ENCODE measurements at regions not wholly inside any gene's neighbourhood (a gene's known extent, or its start where the extent isn't known, plus 50 kb on each side); places are given as distances from the start of the nearest gene placed in this dataset.

DNA sequence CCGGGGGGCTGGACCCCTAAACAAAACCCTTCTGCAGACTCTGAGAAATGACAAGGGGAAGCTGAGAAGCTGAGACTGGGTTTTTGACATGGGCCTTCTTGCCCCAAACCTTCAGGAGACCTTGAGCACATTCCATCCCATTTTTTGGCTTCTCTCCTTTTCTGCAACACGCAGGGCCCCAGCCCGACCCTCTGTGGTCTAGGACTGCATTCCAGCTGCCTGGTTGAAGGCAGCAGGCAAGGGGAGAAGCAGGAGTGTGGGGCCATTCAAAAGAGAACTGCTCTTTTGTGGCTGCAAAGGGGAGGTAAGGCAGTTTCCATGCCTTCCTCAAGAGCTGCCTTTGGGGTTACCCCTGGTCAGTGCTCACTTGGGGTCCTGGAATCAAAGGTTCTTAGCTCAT is 263.0 kb downstream of the TLE3 start:
- no peak for DNase-seq

DNA sequence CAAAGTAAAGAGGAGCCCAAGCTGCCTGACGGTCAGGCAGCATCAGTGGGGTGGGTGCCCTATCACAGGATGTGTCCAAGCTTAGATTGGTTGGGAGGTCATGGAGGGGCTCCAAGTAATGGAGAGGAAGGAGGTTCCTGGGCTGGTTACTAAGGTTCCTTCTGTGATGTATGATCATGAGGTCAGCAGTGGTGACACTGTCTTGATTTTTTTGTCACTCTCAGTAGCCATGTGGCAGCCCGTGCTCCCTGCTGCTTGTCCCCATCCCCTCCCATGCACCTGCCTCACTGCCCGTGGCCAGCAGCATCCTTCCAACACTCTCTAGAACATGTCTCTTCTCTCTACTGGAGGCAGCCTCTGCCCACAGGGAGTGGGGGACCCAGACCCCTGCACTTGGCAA is 261.7 kb downstream of the TLE3 start:
- DNase-seq = no peak

DNA sequence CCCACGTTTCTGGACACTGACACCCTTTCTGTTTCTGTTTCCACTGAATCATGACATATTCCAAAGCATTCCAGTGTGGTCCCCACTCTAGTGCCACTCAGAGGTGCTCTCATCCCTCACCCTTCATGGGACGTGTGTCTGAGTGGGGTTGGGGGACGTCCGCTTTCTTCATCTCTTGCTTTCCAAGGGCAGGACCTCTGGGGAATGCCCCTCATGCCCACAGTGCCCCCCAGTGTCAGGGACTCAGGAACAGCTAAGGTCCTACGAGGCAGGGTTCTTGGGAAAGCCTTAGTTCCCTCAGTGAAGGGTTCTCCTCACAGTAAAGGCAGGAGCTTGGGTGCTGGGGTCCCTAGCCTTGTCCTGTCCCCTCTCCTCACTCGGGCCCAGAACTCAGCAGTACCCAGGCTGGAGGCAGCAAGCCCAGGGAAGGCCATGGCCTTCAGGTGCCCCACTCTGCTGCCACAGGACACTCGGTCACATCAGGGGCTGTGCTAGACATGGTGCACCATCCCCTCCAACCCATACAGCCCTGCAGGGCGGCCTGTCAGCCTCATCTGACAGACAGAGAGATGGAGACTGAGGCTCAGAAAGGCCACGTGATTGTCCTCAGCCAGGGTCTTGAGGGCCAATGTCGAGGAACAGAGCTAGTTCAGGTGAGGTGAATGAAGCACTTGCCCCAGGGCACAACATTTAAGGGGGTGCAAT is 261.0 kb downstream of the TLE3 start:
- DNase-seq = no peak

DNA sequence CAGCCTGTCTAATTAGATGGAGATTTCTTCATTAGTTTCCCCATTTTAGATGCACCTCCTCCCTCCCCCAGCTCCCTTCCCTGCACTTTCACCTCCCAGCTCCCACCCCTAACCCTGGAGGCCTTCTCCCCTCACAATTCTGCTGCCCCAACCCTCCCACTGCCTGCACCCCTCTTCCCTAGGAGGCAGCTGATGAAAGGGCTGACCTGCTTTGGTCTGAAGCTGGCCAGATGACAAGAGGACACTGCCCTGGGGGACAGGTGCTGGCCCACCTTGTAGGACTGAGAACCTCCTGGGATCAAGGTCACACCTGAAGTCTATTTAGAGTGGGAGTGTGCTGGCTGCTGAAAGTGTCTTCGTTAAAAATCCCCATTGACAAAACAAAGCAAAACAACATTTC is 259.4 kb downstream of the TLE3 start:
- no peak for DNase-seq

DNA sequence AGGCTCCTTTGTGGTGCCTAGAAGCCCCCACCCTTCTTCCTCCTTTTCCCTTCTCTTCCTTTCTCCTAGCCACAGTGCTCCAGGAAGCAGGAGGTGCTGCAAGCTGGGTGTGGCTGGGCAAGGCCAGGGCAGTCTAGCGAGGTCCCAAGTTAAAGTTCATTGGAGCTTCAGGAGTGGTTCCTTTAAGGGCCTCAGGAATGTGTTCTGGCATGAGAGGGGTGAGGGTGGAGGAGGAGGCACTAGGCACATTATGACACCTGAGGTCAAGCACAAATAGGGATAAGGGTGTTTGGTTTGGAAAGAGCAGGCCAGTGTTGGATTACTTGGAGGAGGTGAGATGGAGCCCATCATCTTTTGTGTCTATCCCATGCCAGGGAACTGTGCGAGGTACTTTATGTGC is 258.7 kb downstream of the TLE3 start:
- no peak for DNase-seq

DNA sequence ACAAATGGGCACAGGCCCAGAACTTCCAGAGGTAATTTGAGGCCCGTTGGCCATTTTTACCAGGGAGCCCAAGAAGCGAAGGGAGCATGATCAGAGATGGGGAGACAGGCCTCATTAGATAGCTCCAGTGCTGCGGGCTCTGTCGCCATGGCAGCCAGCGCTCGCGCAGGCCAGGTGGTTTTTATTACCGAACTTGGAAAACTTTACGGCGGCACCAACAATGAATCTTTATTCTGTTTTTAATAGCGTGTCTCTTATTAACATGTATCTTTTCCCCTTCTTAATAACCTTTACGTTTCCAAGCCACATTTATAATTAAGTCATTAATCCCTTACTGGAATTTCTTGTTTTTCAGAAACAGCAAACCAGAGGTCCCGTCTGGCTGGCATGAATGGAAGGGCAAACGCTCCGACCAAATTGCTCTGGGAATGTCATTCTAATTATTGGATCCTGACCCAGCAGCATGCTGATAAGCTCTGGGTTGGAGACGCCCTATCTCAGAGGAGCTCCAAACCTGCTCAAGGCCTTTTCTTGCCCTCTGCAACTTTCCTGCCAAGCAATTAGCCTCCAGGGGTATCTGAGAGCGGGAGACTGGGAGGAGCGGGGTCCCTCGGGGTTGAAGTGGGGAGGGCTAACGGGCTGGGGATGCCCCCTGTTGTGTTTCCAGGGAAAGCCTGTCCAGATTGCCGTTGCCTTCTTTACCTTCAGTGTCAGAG is 256.4 kb downstream of the TLE3 start:
- DNase-seq = no peak

DNA sequence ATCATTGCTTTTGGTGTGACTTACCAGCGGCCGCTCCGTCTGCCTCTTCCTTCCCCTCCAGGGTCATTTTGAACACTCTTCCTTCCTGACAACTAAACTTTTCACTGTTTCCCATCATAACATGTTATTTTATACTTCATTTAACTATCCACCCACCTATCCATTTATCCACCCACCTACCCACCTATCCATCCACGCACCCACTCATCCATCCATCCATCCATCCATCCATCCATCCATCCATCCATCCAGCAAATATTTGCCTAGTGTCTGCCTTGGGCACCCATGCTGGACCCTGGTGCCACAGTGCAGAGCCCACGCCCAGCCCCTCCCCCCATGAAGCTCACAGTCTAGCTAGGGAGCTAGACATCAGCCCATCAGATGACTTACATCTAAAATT is 254.9 kb downstream of the TLE3 start:
- DNase-seq = no peak

DNA sequence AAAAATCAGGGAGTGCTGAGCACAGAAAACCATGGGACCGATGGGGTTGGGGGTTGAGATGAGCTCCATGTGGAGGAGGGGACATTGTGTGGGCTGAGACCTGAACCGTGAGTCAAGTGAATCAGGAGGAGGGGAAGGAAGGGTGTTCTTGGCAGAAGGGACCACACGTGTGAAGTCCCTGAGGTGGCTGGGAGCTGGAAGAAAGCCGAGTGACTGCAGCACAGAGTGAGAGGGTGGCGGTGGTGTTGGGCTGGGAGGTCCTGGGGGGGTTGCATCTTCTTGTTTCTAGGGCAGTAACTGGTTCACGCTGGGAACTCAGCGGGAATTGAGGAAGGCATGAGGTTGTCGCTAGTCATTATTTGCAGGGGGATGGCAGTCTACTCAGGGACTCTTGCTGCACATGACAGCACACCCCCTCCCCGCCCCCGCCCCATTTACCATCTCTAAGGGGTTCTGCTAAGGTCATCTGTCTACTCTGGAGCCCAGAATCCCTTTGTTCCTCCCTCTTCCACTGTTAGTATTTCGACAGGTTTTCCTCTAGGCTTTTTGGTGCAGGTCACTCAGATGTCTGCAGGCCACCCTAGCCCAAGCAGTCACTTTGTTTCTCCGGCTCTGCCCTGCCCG is 254.3 kb downstream of the TLE3 start:
- DNase-seq = no peak

DNA sequence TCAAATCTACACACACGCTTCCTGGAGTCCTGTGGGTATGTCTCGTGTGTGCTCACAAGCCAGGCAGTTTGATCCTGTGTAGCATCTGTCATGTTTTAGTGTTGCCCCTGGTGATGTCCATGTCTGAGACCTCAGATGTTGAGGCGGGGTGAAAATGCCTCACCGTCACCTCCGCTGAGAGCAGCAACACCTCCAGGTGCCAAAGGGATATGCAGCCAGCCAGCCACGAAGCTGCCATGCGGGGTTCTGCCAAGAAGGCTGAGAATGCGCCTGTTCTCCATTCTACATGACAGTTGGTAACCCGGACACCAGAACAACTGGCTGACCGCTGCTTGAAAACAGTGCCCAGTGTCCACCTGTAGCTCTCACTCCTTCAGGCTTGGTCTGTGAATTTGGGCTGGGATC is 253.8 kb downstream of the TLE3 start:
- no peak for DNase-seq

DNA sequence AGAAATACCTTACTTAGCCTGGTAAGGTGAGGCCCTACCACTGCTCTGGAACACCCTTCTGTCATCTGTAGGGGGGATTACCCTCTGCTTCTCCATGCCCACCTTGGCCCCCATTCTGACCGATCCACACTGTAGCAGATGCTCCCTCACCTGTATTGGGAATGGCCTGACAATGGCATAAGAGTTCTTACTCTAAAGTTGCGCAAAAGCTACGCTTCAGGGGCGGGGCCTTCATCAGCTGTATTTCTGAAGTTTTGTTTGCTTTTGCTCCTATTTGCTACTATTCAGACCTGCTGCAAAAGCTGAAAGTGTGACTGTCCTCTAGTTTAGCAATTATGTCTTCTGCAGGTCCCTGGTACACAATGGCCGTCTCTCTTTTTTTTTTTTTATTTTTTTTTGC is 252.6 kb downstream of the TLE3 start:
- DNase-seq = no peak

DNA sequence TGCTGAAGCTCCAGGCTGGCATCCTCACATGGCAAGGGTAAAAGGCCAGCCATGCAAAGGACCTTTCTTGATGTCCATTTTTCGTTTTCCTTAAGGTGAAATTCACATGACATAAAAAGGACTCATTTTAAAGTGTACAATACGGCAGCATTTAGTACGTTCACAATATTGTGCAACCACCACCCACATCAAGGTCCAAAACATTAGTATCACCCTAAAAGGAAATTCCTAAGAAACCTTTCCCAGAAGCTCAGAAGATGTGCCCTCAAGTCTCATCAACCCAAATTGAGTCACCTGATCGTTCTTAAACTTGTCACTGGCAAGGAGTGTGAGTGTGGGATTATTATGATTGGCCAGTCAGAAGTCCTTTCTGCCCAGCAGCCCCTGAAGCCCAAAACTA is 250.1 kb downstream of the TLE3 start:
- DNase-seq = no peak

DNA sequence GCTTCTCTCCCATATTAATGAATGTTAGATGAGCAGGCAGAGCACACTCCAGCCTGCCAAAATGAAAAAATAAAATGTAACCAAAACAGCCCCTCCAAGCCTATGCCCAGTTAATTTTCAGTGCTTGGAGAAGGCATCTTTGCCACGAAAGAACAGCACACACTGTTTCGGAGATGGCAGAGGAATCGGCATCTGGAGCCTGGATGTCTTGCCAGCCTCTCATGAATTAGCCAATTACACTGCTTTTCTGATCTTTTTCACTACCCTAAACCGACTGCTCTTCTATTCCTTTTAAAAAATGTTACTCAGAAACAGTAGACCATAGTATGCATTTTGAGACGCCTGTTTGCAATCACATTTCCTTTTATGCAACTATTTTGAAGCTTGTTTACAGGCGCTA is 249.6 kb downstream of the TLE3 start:
- DNase-seq = peak in 5 of 56 donors; percentile 1 to 10 (median 2)

DNA sequence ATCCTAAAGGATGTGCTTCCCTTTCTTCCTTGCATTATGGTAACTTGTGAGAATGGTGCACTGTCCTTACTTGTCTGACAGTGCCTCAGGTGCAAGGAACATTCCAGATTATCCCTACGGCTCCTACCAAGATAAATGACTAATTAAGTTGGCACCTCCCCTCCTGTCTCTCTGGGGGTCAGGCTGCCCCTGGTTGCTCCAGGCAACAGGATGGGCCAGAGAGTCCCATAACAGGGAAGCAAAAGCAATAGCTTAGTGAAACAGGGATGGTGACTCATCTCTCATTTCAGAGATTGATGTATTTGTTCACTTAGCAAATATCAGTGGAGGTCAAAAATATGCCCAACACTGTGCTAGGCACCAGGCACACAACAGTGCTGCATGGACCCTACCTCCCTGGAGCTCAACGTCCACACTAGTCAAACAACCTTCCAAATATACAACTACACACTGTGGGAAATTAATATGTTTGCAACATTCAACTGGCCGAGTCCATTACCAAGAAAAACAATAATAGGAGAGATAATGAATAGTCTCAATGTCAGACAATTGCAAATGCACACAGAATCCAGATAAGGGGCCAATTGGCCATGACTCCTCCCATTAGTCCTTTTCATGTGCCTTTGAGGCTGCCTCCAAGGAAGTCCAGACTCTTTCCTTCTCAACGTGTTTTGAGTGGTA is 249.0 kb downstream of the TLE3 start:
- no peak for DNase-seq

DNA sequence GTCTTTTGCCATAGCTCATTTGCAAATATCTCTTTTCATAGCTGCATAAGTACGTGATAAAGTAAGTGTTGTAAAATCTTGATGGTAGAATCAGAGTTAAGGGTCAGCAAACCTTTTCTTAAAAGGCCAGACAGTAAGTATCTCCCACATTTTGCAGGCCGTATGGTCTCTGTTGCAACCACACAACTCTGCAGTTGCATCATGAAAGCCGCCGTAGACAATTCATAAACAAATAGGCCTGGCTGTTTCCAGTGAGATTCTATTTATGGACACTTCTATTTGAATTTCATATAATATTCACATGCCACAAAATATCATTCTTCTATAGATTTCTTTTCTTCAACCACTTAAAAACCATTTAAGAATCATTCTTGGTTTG is 248.5 kb downstream of the TLE3 start:
- DNase-seq = no peak

DNA sequence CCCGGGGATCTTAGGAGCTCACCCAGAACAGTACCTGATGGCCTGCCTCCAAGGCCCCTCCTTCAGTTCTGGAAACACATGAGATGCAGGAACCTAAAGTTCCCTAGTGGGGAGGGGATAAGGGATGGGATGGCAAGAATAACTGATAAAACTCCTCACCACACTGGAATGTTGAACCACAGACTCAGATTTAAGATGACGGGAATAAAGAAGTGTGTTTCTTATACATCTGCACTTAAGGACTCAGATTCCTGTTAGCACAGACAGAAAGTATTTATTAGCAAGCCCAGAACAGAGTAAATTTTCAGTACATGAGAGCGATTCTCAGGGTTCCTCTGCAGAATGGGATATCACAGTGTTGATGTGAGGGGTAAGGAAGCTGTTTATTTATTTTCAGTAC is 245.2 kb downstream of the TLE3 start:
- DNase-seq = no peak

DNA sequence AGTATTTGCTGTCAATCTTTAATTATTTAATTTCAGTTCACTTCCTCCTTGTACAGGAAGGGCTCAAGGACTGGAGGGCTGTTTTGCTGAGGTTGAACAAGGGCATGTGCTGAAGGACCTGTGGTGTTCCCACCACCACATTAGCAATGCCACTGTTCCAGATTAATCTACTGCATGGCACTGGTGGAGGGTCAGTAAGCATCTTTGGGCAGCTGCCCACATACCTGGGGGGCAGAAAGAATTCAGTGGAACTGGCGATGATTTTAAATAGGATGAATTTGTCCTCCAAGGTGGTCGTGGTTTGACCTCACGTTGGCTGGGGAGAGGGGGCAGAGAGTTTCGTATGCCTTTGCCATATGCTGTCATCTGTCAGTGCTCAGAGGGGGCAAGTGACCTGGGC is 244.8 kb downstream of the TLE3 start:
- no peak for DNase-seq

DNA sequence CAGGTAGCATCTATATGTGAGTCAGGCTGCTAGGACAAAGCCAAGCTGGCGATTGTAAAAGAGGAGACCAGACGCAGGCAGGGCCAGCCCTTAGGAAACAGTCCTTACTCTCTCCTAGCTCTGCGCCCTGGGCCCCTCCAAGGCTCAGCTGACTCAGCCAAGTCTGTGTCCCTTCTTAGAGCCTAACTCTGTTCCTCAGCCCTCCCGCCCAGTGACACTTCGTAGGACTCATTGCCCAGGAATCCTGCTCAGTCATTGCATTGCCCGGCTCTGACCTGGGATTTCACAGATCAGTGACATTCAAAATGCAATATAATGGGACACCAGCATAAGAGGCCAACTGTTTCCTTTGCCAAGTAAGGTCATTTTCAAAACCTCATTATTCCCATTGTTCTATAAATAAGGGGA is 244.2 kb downstream of the TLE3 start:
- DNase-seq = peak in 16 of 56 donors; percentile 2 to 43 (median 12)

DNA sequence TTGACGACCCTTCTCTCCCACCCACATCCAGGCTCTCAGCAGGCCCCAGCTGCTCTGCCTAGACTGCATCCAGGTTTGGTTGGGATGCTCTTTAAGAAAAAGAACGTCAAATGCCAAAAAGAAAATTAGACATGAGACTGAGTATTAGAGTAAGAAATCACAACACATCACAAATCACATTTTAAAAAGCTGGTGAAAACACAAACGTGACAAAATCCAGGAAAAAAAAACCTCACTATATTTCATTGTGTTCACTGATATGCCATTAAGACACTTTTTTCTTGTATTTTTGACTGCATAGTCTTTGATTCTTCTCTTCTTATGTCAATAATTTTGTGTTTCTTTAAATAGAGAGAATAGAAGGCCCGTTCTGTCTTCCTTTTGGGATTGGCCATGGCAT is 243.7 kb downstream of the TLE3 start:
- no peak for DNase-seq

DNA sequence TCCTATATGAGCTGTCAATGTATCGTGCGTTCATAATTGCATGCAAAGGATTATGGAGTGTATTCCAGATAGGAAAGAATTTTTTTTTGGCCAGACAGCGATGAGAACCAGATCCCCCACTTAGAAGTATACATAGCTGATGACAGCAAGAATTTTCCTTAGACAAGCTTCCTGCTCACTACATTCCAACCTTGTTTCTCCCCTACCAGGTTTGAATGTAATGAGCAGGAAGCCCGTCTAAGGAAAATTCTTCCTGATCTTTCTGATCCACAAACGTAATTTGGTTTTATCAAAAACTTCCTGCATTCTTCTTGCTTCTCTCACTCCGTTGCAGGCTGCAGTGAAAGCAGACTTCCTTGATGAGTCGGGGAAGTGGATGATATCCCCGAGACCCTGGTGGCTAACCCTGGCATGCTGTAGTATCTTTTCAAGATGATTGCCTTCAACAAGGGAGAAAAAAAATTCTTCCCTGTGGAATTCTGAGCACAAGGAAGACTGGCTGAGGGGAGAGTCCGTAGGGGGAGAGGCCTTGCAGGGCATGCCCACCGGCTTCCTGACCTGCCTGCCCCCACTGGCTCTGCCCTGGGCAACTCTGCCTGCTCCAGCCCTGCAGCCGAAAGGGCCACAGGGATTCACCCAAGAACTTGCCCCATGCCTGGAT is 243.1 kb downstream of the TLE3 start:
- no peak for DNase-seq

DNA sequence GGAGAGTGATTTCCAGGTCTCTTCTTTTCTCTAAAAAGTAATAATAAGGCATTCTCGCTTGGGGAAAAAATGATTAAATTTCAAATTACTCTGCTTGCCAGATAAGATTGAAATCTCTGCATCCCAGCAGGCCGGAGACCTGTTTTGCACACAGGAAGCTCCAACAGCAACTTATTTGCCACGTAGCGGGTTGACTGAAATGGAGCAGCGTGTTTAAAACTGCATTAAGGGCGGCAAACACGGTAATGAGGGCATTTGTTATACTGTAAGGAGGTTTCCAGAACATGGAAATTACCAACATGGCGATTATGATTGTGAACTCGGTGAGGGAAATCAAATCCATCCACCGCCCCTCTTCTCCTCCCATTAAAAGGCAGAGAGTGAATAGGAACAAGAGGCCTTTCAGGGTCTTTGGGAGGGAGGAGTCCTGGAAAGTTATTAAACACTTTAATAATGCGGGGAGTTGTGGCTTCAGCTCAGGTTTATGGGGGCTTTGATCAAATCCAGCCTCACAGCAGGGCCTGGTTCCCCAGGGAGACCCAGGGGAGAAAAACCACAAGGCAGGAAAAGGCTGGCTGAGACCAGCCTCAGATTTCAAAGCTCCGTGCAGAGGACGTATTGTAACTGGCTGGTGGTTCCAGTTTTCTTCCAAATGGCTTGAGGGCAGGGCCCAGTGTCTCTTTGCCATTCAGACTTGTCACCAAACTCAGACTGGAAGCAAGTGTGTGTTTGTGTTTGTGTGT is 242.3 kb downstream of the TLE3 start:
- DNase-seq = no peak

DNA sequence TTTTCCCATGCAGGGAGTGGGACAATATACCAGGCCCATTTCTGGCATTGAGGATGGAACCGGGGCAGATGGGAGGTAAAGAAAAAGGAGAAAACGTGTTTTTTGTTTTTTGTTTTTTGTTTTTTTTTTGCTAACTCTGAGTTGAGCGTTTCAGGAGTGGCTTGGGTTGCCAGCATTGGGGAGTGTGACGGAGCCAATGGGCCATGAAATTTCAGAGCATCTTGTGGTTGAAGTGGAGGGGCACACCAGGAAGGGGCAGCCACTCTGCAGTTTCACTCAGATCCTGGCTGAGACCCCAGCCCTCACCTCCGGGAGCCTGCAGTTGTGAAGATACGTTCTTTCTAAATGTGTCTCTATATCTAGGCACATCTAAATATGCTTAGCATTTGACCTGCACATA is 240.5 kb downstream of the TLE3 start:
- DNase-seq = no peak
